GM12875 (cell line): ENCODE measurements at regions not wholly inside any gene's neighbourhood (a gene's known extent, or its start where the extent isn't known, plus 50 kb on each side); places are given as distances from the start of the nearest gene placed in this dataset.
"Not testable (repeated sequence)": the region's sequence is repeated elsewhere in the genome, so short reads cannot be mapped to it uniquely, and the experiment has no call there.

Source experiments
- H3K4me3 ChIP-seq: one replicate; pipeline ENCODE4 v1.5.1; 2011; ENCODE audit warnings: low read depth, low read length, control low read depth
- CTCF ChIP-seq: IDR thresholded peaks from 2 replicates; pipeline ENCODE4 v1.5.1; 2011; ENCODE audit warnings: low read depth, mild to moderate bottlenecking, control low read depth, inconsistent platforms, low read length, moderate library complexity, borderline replicate concordance; ENCODE audit not compliant: insufficient read depth

DNA sequence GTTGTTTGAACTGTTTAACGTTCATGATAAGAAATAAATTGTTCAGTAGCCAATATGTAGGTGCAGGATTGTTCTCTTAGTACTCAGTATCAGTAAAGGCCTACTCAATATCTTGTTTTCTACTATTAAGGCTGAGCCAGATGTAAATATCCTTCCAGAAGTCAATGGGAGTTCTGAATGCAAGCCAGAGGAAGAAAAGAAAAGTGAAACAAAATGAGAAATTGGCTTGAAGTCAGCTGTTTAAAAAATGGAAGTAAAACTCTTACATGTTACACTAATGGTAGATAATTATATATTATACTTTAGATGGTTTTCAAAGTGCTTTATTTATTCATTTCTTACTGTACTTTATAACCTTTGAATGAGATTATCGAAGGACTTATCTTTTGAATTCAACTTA lies 1417.9 kb downstream of the ADGRL3 start:
- no peak for TF ChIP-seq CTCF
- no peak overlapping the region for H3K4me3 ChIP-seq

GRCh38 chr4:62601737-62602136 lies 1401.6 kb downstream of the ADGRL3 start:
- no peak overlapping the region for H3K4me3 ChIP-seq
- no peak for TF ChIP-seq CTCF

- not testable (repeated sequence) for H3K4me3 ChIP-seq
These were observed 1395.1 kb downstream of the ADGRL3 start for GRCh38 chr4:62595265-62595664.

GRCh38 chr4:62591756-62592155 lies 1391.6 kb downstream of the ADGRL3 start:
- no peak for TF ChIP-seq CTCF
- H3K4me3 ChIP-seq, result no peak overlapping the region

GRCh38 chr4:62588671-62589070 lies 1388.5 kb downstream of the ADGRL3 start:
- H3K4me3 ChIP-seq, result no peak overlapping the region
- TF ChIP-seq CTCF, result no peak

DNA sequence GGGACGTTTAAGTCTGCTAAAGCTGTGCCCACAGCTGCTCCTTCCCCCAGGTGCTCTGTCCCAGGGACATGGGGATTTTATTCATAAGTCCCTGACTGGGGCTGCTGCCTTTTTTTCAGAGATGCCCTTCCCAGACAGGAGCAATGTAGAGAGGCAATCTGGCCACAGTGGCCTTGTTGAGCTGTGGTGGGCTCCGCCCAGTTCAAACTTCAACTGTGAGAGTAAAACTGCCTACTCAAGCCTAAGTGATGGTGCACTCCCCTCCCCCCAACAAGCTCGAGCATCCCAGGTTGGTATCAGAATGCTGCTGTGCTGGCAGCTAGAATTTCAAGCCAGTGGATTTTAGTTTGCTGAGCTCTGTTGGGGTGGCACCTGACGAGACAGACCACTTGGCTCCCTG lies 1371.4 kb downstream of the ADGRL3 start:
- TF ChIP-seq CTCF, result no peak

DNA sequence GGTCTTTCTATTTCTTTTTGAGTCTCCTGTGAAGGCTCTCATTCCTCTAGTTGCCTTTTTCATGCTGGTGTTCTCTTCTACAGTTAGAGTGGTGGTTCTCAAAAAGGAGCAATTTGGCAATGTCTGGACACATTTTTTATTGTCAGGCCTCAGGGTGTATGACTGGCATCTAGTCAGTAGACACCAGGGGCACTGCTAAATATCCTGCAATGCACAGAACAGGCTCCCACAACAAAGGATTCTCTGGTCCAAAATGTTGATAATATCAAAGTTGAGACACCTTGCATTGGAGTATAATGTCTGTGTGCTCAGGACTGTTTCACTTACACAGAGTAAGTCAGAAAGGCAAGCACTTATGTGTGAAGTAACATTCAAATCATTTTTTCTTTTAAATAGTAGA lies 1360.7 kb downstream of the ADGRL3 start:
- no peak for TF ChIP-seq CTCF
- no peak overlapping the region for H3K4me3 ChIP-seq

More for the DNA sequence above, 1371.4 kb downstream of the ADGRL3 start:
- no peak overlapping the region for H3K4me3 ChIP-seq

DNA sequence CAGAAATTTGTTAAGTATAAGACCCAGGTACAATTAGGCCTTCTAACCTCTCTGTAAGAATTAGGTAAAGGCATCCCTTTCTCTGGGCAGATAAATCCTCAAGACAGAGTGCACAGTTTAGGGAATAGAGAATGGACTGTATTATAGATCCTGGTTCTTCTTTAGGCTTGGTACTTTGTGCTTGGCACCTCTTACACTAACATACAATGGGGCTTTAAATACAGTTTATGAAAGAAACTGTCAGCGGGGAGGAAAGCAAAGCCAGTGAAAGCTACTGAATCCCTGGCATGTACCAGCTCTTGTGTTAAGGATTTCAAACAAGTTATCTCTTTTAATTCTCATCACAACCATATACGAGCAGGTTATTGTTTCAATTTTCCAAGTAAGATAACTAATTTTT lies 1350.0 kb downstream of the ADGRL3 start:
- no peak overlapping the region for H3K4me3 ChIP-seq

More for the DNA sequence above, 1350.0 kb downstream of the ADGRL3 start:
- no peak for TF ChIP-seq CTCF
